ENCODE measurements at regions not wholly inside any gene's neighbourhood (a gene's known extent, or its start where the extent isn't known, plus 50 kb on each side); places are given as distances from the start of the nearest gene placed in this dataset.

DNA sequence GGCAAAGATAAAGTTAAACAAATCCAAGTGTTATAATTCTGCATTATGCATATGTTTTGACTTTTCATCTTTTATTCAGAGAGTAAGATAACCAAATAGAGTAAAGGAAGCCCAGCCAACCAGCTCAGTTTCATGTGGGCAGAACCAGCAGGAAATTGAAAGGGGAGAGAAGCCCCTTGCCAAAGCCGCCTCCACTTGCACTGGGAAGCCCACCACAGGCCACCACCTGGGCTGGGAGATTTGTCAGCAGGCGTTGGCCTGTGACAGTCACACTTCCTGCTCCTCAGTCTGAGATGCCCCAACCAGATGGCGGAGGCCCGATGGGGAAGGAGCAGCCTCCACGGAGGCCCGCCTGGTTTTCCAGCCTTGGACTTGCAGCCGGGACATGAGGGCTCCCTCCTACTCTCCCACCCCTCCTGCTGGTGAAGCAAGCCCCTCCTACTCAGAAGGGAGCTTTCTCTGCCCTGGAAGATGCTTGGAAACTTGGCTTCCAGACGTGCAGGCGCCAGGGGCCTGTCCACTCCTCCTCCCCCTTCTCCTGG lies 166.8 kb upstream of the SULF2 start:
- TF ChIP-seq ZNF274 (IDR thresholded peaks at IDR 0.05; ENCODE audit: low read depth, low read length) (no peak), YY1 (IDR thresholded peaks at IDR 0.05; ENCODE audit: insufficient read depth, insufficient read length) (no peak)
